Adrenal gland (tissue), 5 donors: ENCODE measurements at regions not wholly inside any gene's neighbourhood (a gene's known extent, or its start where the extent isn't known, plus 50 kb on each side); places are given as distances from the start of the nearest gene placed in this dataset.

ENCODE experiments used
- CTCF ChIP-seq, 6 experiments: fragments of 450-650 bp in 4 of 6; fragments of 200-600 bp in 2 of 6; sonication (generic) in 1 of 6; IDR thresholded peaks; 1 replicate in 5 of 6; 2 replicates in 1 of 6; pipeline versions ENCODE4 v1.5.1 to v1.8.0; 2016 to 2021; ENCODE audit warnings: antibody characterized with exemption in 6 of 6, mild to moderate bottlenecking in 2 of 6, moderate library complexity in 1 of 6
- POLR2A ChIP-seq, 2 donors: fragments of 450-650 bp; IDR thresholded peaks; one replicate each; pipeline ENCODE4 v1.6.1; 2017; ENCODE audit warnings: antibody characterized with exemption in 2 of 2, mild to moderate bottlenecking in 2 of 2, moderate library complexity in 1 of 2
- donor health status: DM: no; HTN: no; CAD: no.

- no peak for TF ChIP-seq POLR2A (IDR thresholded peaks at IDR 0.05)
- no peak for TF ChIP-seq CTCF (IDR thresholded peaks at IDR 0.05)
These were observed 50.4 kb upstream of the GGTA1 start for GRCh38 chr9:121550041-121550440.
